IMR-90 (cell line): ENCODE measurements at regions not wholly inside any gene's neighbourhood (a gene's known extent, or its start where the extent isn't known, plus 50 kb on each side); places are given as distances from the start of the nearest gene placed in this dataset.

ENCODE experiments used
- ATAC-seq: fragments of 200-7000 bp; cut with Tn5 transposase; 2 replicates; pipeline ENCODE4 v1.9.1; 2020; ENCODE audit warnings: low read depth, mild to moderate bottlenecking, moderate library complexity
- BruUV-seq: library from RNA; stranded (reverse); fragments of 400-500 nt; replicated peaks from 2 replicates; lab custom pipeline; 2021; lab: Mats Ljungman, UMichigan
- CTCF ChIA-PET: fragments of 300-600 bp; formaldehyde crosslinking; extraction: SDS; loops from one replicate; lab custom pipeline; 2021; ENCODE audit warnings: antibody characterized with exemption; lab: Yijun Ruan, JAX
- POLR2A ChIA-PET: fragments of 300-600 bp; sonication (Branson Sonifier 250); formaldehyde crosslinking; loops from one replicate; lab custom pipeline; 2022; ENCODE audit warnings: antibody characterized with exemption; ENCODE audit not compliant: unreplicated experiment; lab: Charles Lee
- DNase-seq: peaks from one replicate; pipeline ENCODE4 v3.0.0; 2013
- H2AFZ ChIP-seq: replicated peaks from 2 replicates; pipeline ENCODE3; 2013; ENCODE audit warnings: low read length, mild to moderate bottlenecking; ENCODE audit not compliant: poor library complexity
- H2AK5ac ChIP-seq: 2 replicates; pipeline ENCODE4 v1.6.1; 2013; ENCODE audit warnings: low read depth, low read length, inconsistent platforms
- H2AK9ac ChIP-seq: replicated peaks from 2 replicates; pipeline ENCODE3; 2013; ENCODE audit warnings: mild to moderate bottlenecking, low read depth, low read length, moderate library complexity; ENCODE audit not compliant: poor library complexity
- H2BK120ac ChIP-seq: 2 replicates; pipeline ENCODE4 v1.6.1; 2013; ENCODE audit warnings: low read depth, low read length, inconsistent platforms
- H2BK15ac ChIP-seq: 3 replicates; pipeline ENCODE4 v1.6.1; 2013; ENCODE audit warnings: low read depth, low read length, inconsistent platforms
- H2BK20ac ChIP-seq: 2 replicates; pipeline ENCODE4 v1.6.1; 2013; ENCODE audit warnings: low read depth, mild to moderate bottlenecking, inconsistent platforms, low read length, moderate library complexity
- H2BK5ac ChIP-seq: 2 replicates; pipeline ENCODE4 v1.6.1; 2013; ENCODE audit warnings: mild to moderate bottlenecking, low read depth, low read length, inconsistent platforms; ENCODE audit not compliant: poor library complexity, severe bottlenecking
- H3K14ac ChIP-seq: replicated peaks from 2 replicates; pipeline ENCODE4 v1.6.1; 2013; ENCODE audit warnings: low read depth, low read length, inconsistent platforms
- H3K18ac ChIP-seq: 2 replicates; pipeline ENCODE4 v1.6.1; 2013; ENCODE audit warnings: low read depth, low read length, control low read depth
- H3K23ac ChIP-seq: 2 replicates; pipeline ENCODE4 v1.6.1; 2013; ENCODE audit warnings: low read depth, low read length, inconsistent platforms
- H3K27ac ChIP-seq: 2 replicates; pipeline ENCODE4 v1.5.1; 2013; ENCODE audit warnings: mild to moderate bottlenecking, control low read depth, low read length; ENCODE audit not compliant: insufficient read depth
- H3K27me3 ChIP-seq: 2 replicates; pipeline ENCODE4 v1.6.1; 2013; ENCODE audit warnings: low read length; ENCODE audit not compliant: control insufficient read depth, insufficient read depth
- H3K36me3 ChIP-seq: 2 replicates; pipeline ENCODE4 v1.6.1; 2013; ENCODE audit warnings: low read length, mixed read lengths; ENCODE audit not compliant: control insufficient read depth, insufficient read depth
- H3K4ac ChIP-seq: 2 replicates; pipeline ENCODE4 v1.6.1; 2013; ENCODE audit warnings: low read depth, low read length, inconsistent platforms
- H3K4me1 ChIP-seq: 2 replicates; pipeline ENCODE4 v1.6.1; 2013; ENCODE audit warnings: low read length, mixed read lengths; ENCODE audit not compliant: control insufficient read depth, insufficient read depth
- H3K4me2 ChIP-seq: 2 replicates; pipeline ENCODE4 v1.6.1; 2013; ENCODE audit warnings: low read depth, mild to moderate bottlenecking, control low read depth, low read length, moderate library complexity
- H3K4me3 ChIP-seq: 2 replicates; pipeline ENCODE4 v1.5.1; 2013; ENCODE audit warnings: low read depth, mild to moderate bottlenecking, control low read depth, low read length, moderate library complexity; ENCODE audit not compliant: insufficient read depth
- H3K56ac ChIP-seq: 2 replicates; pipeline ENCODE4 v1.6.1; 2013; ENCODE audit warnings: low read length, inconsistent platforms; ENCODE audit not compliant: insufficient read depth; ENCODE audit errors: extremely low read depth
- H3K79me1 ChIP-seq, 2 experiments: 2 replicates each; pipeline ENCODE4 v1.6.1; 2013; ENCODE audit warnings: low read length in 2 of 2, inconsistent platforms in 1 of 2, low read depth in 1 of 2
- H3K9ac ChIP-seq: 2 replicates; pipeline ENCODE4 v1.6.1; 2013; ENCODE audit warnings: low read depth, low read length, control low read depth
- H3K9me1 ChIP-seq: 2 replicates; pipeline ENCODE4 v1.6.1; 2013; ENCODE audit warnings: low read length, inconsistent platforms; ENCODE audit not compliant: insufficient read depth
- H3K9me3 ChIP-seq: 2 replicates; pipeline ENCODE4 v1.6.1; 2013; ENCODE audit warnings: low read length; ENCODE audit not compliant: control insufficient read depth, insufficient read depth
- H4K20me1 ChIP-seq: 2 replicates; pipeline ENCODE4 v1.6.1; 2013; ENCODE audit warnings: low read length, inconsistent platforms; ENCODE audit not compliant: insufficient read depth
- H4K5ac ChIP-seq: 2 replicates; pipeline ENCODE4 v1.6.1; 2013; ENCODE audit warnings: mild to moderate bottlenecking, low read depth, low read length, control low read depth
- H4K8ac ChIP-seq, 2 experiments: 2 replicates each; pipeline ENCODE4 v1.6.1; 2013; ENCODE audit warnings: low read depth in 2 of 2, low read length in 2 of 2, control low read depth in 1 of 2, inconsistent platforms in 1 of 2
- H4K91ac ChIP-seq: 2 replicates; pipeline ENCODE4 v1.6.1; 2013; ENCODE audit warnings: low read depth, low read length, inconsistent platforms; ENCODE audit not compliant: insufficient read depth
- BHLHE40 ChIP-seq: fragments of 150-350 bp; IDR thresholded peaks from 2 replicates; pipeline ENCODE4 v1.6.1; 2016; ENCODE audit warnings: mild to moderate bottlenecking, low read depth, low read length
- CEBPB ChIP-seq: IDR thresholded peaks from 2 replicates; pipeline ENCODE4 v1.6.1; 2012; ENCODE audit warnings: low read depth, low read length, improper control_type of control experiment
- CHD1 ChIP-seq: IDR thresholded peaks from 2 replicates; pipeline ENCODE4 v1.6.1; 2012; ENCODE audit warnings: low read depth, low read length, improper control_type of control experiment
- CTCF ChIP-seq: conservative IDR thresholded peaks from 2 replicates; pipeline ENCODE4 v1.5.1; 2012; ENCODE audit warnings: mild to moderate bottlenecking, low read depth, low read length, improper control_type of control experiment
- ELK1 ChIP-seq: fragments of 150-350 bp; IDR thresholded peaks from 2 replicates; pipeline ENCODE4 v1.6.1; 2016; ENCODE audit warnings: low read depth, mild to moderate bottlenecking, low read length, moderate library complexity, borderline replicate concordance
- FOS ChIP-seq: fragments of 150-350 bp; IDR thresholded peaks from 2 replicates; pipeline ENCODE4 v1.6.1; 2016; ENCODE audit warnings: low read depth, low read length
- MAFK ChIP-seq: IDR thresholded peaks from 2 replicates; pipeline ENCODE4 v1.6.1; 2012; ENCODE audit warnings: low read depth, low read length, improper control_type of control experiment
- MAZ ChIP-seq: IDR thresholded peaks from 2 replicates; pipeline ENCODE4 v1.6.1; 2012; ENCODE audit warnings: low read depth, mild to moderate bottlenecking, low read length, improper control_type of control experiment, moderate library complexity, borderline replicate concordance
- MXI1 ChIP-seq: IDR thresholded peaks from 2 replicates; pipeline ENCODE4 v1.6.1; 2012; ENCODE audit warnings: low read depth, mild to moderate bottlenecking, low read length, moderate library complexity, borderline replicate concordance
- NFE2L2 ChIP-seq: fragments of 150-350 bp; IDR thresholded peaks from 2 replicates; pipeline ENCODE4 v1.6.1; 2016; ENCODE audit warnings: low read depth, mild to moderate bottlenecking, low read length
- POLR2A ChIP-seq: IDR thresholded peaks from 2 replicates; pipeline ENCODE4 v1.6.1; 2012; ENCODE audit warnings: mild to moderate bottlenecking, low read depth, low read length
- RAD21 ChIP-seq: IDR thresholded peaks from 2 replicates; pipeline ENCODE4 v1.6.1; 2012; ENCODE audit warnings: low read length, improper control_type of control experiment
- RCOR1 ChIP-seq: IDR thresholded peaks from 2 replicates; pipeline ENCODE4 v1.6.1; 2012; ENCODE audit warnings: mild to moderate bottlenecking, low read length, improper control_type of control experiment; ENCODE audit not compliant: insufficient replicate concordance
- RFX5 ChIP-seq: IDR thresholded peaks from 2 replicates; pipeline ENCODE4 v1.8.0; 2012; ENCODE audit warnings: low read depth, mild to moderate bottlenecking, low read length, moderate library complexity
- SMC3 ChIP-seq: fragments of 150-350 bp; IDR thresholded peaks from 2 replicates; pipeline ENCODE4 v1.6.1; 2016; ENCODE audit warnings: low read depth, mild to moderate bottlenecking, antibody characterized with exemption, low read length, moderate library complexity
- USF2 ChIP-seq: fragments of 150-350 bp; IDR thresholded peaks from 2 replicates; pipeline ENCODE4 v1.6.1; 2017; ENCODE audit warnings: mild to moderate bottlenecking, antibody characterized with exemption, low read length, low read depth
- WGBS, 2 experiments: methylation state at CpG; one replicate each; pipeline versions ENCODE4 v1.1.5 to v1.1.7; 2013; ENCODE audit warnings: missing lambda C conversion rate in 2 of 2; ENCODE audit not compliant: insufficient read length in 1 of 2; ENCODE audit errors: extremely low coverage in 2 of 2; 5-methylcytosine and 5-hydroxymethylcytosine counted together
- dilution Hi-C: fragments of 300-500 bp; cut with HindIII; formaldehyde crosslinking; loops from one replicate; pipeline ENCODE4 v1.14.3; 2018; ENCODE audit warnings: low sequenced_read_pairs; ENCODE audit not compliant: unreplicated experiment
- in situ Hi-C: fragments of 300-500 bp; cut with MboI; formaldehyde crosslinking; loops from 3 replicates; pipeline ENCODE4 v1.14.3; 2019; ENCODE audit warnings: low sequenced_read_pairs, inconsistent platforms, mixed read lengths
- intact Hi-C: fragments of 100-400 bp; cut with micrococcal nuclease; formaldehyde crosslinking; loops from 2 replicates; pipeline ENCODE4 v1.10.0; 2022

GRCh38 chr11:92611157-92611556 is 358.3 kb upstream of the MTNR1B start:
- no peak overlapping the region for H3K18ac ChIP-seq
- no peaks in the 10 kb centered on the region for H3K9me3 ChIP-seq
- in situ Hi-C loops = no loop called here
- no peaks in the 10 kb centered on the region for H4K20me1 ChIP-seq
- H2AK9ac ChIP-seq = no peak overlapping the region
- H3K14ac ChIP-seq = no peak overlapping the region
- no TSS peak for BruUV-seq
- no peak overlapping the region for H4K8ac ChIP-seq
- no peaks in the 10 kb centered on the region for H3K9me1 ChIP-seq
- no peak overlapping the region for H3K56ac ChIP-seq
- no peak overlapping the region for H2BK120ac ChIP-seq
- dilution Hi-C loops = no loop called here
- ATAC-seq (no peak), DNase-seq (no peak)
- H2BK15ac ChIP-seq = no peak overlapping the region
- no peak overlapping the region for H3K4me2 ChIP-seq
- no peak overlapping the region for H3K4ac ChIP-seq
- no peak overlapping the region for H2AFZ ChIP-seq
- no peak overlapping the region for H3K9ac ChIP-seq
- intact Hi-C loops = no loop called here
- 60% methylated on average over 1 of the region's 4 CpGs; no CpG with 5 or more reads in 1 of the 2 experiments for WGBS, 2 experiments
- H4K5ac ChIP-seq = no peak overlapping the region
- no peaks in the 10 kb centered on the region for H3K27me3 ChIP-seq
- H3K4me1 ChIP-seq = no peaks in the 10 kb centered on the region
- CTCF ChIA-PET = no interaction called here
- H3K79me1 ChIP-seq = no peaks in the 10 kb centered on the region
- no peak overlapping the region for H2AK5ac ChIP-seq
- no peak overlapping the region for H2BK20ac ChIP-seq
- TF ChIP-seq USF2 (no peak), FOS (no peak), CHD1 (no peak), SMC3 (no peak), CEBPB (no peak), ELK1 (no peak), BHLHE40 (no peak), NFE2L2 (no peak), POLR2A (no peak), CTCF (no peak), RCOR1 (no peak), RAD21 (no peak), RFX5 (no peak), MXI1 (no peak), MAFK (no peak), MAZ (no peak)
- POLR2A ChIA-PET = no interaction called here
- no peak overlapping the region for H3K4me3 ChIP-seq
- H4K91ac ChIP-seq = no peak overlapping the region
- H3K23ac ChIP-seq = no peak overlapping the region
- no peak overlapping the region for H3K27ac ChIP-seq
- H2BK5ac ChIP-seq = no peak overlapping the region
- H3K36me3 ChIP-seq = no peaks in the 10 kb centered on the region
